DND-41 (cell line): ENCODE measurements at regions not wholly inside any gene's neighbourhood (a gene's known extent, or its start where the extent isn't known, plus 50 kb on each side); places are given as distances from the start of the nearest gene placed in this dataset.

ENCODE experiments used
- EZH2 ChIP-seq: IDR thresholded peaks from 3 replicates; pipeline ENCODE4 v1.6.1; 2012; ENCODE audit warnings: borderline replicate concordance, low read depth, mild to moderate bottlenecking, moderate library complexity, low read length, inconsistent platforms; ENCODE audit not compliant: severe bottlenecking
- TF ChIP-seq, protein P1 (sequence below): IDR thresholded peaks from 2 replicates; pipeline ENCODE4 v1.5.1; 2012; ENCODE audit warnings: borderline replicate concordance, low read length, moderate library complexity, mild to moderate bottlenecking; ENCODE audit not compliant: poor library complexity, severe bottlenecking; ENCODE audit errors: extremely low read depth

DNA sequence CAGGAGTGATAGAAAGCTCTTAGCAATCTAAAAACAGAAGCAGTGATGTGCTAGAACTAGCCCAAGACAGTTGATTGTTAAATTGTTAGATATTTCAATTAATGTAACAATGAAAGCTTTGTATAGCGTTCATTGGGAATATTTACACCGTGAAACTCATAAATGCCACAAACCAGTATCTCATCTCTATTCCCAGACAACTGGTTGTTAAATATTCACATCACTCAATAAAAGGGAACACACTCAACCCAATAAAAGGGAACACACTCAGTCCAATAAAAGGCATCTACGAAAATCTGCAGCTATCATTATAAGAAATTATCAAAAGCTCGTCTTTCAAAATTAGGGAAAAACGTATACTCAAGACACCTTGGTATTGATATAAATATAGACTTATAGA is 270.9 kb downstream of the CYLC2 start:
- TF ChIP-seq, protein P1, sequence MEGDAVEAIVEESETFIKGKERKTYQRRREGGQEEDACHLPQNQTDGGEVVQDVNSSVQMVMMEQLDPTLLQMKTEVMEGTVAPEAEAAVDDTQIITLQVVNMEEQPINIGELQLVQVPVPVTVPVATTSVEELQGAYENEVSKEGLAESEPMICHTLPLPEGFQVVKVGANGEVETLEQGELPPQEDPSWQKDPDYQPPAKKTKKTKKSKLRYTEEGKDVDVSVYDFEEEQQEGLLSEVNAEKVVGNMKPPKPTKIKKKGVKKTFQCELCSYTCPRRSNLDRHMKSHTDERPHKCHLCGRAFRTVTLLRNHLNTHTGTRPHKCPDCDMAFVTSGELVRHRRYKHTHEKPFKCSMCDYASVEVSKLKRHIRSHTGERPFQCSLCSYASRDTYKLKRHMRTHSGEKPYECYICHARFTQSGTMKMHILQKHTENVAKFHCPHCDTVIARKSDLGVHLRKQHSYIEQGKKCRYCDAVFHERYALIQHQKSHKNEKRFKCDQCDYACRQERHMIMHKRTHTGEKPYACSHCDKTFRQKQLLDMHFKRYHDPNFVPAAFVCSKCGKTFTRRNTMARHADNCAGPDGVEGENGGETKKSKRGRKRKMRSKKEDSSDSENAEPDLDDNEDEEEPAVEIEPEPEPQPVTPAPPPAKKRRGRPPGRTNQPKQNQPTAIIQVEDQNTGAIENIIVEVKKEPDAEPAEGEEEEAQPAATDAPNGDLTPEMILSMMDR = no peak
- TF ChIP-seq EZH2 = no peak
